Fibroblast of lung (primary cell): ENCODE measurements at regions not wholly inside any gene's neighbourhood (a gene's known extent, or its start where the extent isn't known, plus 50 kb on each side); places are given as distances from the start of the nearest gene placed in this dataset.

Source experiments
- CTCF ChIP-seq, 2 donors: IDR thresholded peaks in 1 of 2; conservative IDR thresholded peaks in 1 of 2; 1 replicate in 1 of 2; 2 replicates in 1 of 2; pipeline ENCODE4 v1.5.1; 2011 to 2012; ENCODE audit warnings: low read length in 2 of 2, control low read depth in 1 of 2, inconsistent platforms in 1 of 2, low read depth in 1 of 2, mild to moderate bottlenecking in 1 of 2
- EZH2 ChIP-seq: IDR thresholded peaks from 2 replicates; pipeline ENCODE4 v1.5.1; 2012; ENCODE audit warnings: low read length, control low read depth, mild to moderate bottlenecking; ENCODE audit errors: missing control alignments

DNA sequence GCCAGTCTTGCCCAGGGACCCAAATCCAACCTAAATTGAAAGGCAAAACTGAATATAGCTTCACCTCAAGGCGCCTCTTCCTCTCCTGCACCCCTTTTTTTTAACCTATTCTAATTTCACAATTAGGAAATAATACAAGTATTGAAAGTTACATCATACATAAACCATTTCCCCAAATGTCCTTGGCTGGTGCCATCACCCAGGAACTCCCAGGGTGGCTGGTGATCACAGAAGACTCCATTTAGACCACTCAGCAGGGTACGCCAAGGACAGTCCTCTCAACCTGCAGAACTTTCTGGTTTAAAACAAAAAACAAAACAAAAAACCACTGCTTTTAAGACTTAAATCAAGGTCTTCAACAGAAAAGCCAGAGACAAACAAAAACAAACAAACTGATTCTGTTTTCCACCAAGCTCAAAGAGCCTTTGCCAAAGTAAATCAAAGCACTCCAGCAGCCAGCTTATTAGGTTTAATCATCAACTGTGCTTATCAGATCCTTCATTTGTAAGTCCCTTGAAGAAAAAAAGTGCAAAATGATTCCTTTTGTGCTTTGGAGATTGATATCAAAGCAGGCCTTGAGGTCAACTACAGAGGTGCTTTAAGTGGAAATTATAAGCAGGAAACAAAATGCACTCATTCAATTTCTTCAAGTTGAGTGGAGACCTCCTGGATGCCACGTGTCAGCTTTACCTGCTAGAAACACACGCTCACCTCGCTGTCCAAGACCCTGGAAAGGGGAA, 113.0 kb downstream of the ETS2 start:
- TF ChIP-seq EZH2, result no peak
- no peak for TF ChIP-seq CTCF (conservative IDR thresholded peaks at IDR 0.05 in 1 of 2, IDR thresholded peaks at IDR 0.05 in 1 of 2; ENCODE audit: low read depth in 1 of 2, low read length in 2 of 2)
